Naive thymus-derived CD8-positive, alpha-beta T cell (primary cell): ENCODE measurements at regions not wholly inside any gene's neighbourhood (a gene's known extent, or its start where the extent isn't known, plus 50 kb on each side); places are given as distances from the start of the nearest gene placed in this dataset.

Experiments used
- ATAC-seq, 2 donors: fragments of 150-1000 bp; cut with Tn5 transposase in 1 of 2; sonication (Bioruptor Pico), chemical (Tn5 transposase) in 1 of 2; 1 replicate in 1 of 2; 2 replicates in 1 of 2; pipeline ENCODE4 v1.10.0; 2021; ENCODE audit warnings: mild to moderate bottlenecking in 2 of 2, moderate library complexity in 2 of 2
- POLR2A ChIA-PET: fragments of 350-600 bp; sonication (Branson Sonifier 250); formaldehyde crosslinking; loops from one replicate; lab custom pipeline; 2021; ENCODE audit warnings: antibody characterized with exemption; lab: Charles Lee
- DNase-seq, 10 donors: peaks; one replicate each; pipeline versions ENCODE4 v3.0.0 to v3.0.0-alpha.2; 2020 to 2022
- H3K27ac Mint-ChIP-seq, 10 donors: one replicate each; pipeline ENCODE4 v1.8.0; 2020 to 2022; ENCODE audit warnings: mild to moderate bottlenecking in 10 of 10, mixed read lengths in 10 of 10, moderate library complexity in 4 of 10, inconsistent platforms in 1 of 10
- H3K27me3 Mint-ChIP-seq, 5 donors: one replicate each; pipeline ENCODE4 v1.8.0; 2021 to 2022; ENCODE audit warnings: mixed read lengths in 5 of 5
- H3K36me3 Mint-ChIP-seq, 3 donors: one replicate each; pipeline ENCODE4 v1.8.0; 2020 to 2022; ENCODE audit warnings: mixed read lengths in 3 of 3, mild to moderate bottlenecking in 2 of 3, inconsistent platforms in 1 of 3
- H3K4me1 Mint-ChIP-seq, 4 donors: one replicate each; pipeline ENCODE4 v1.8.0; 2021 to 2022; ENCODE audit warnings: mixed read lengths in 4 of 4
- H3K4me3 Mint-ChIP-seq, 10 donors: one replicate each; pipeline ENCODE4 v1.8.0; 2020 to 2022; ENCODE audit warnings: mild to moderate bottlenecking in 10 of 10, mixed read lengths in 10 of 10, moderate library complexity in 6 of 10, inconsistent platforms in 1 of 10
- H3K9me3 Mint-ChIP-seq, 9 donors: one replicate each; pipeline ENCODE4 v1.8.0; 2020 to 2022; ENCODE audit warnings: mixed read lengths in 9 of 9, mild to moderate bottlenecking in 3 of 9, inconsistent platforms in 1 of 9, moderate library complexity in 1 of 9

GRCh38 chr4:78720994-78721677 is 55.0 kb upstream of the BMP2K start:
- peak; percentile 78 to 88 for ATAC-seq
- H3K27ac Mint-ChIP-seq, result peak overlapping the region in 9 of 10 donors; percentile 2 to 78 (median 41)

DNA sequence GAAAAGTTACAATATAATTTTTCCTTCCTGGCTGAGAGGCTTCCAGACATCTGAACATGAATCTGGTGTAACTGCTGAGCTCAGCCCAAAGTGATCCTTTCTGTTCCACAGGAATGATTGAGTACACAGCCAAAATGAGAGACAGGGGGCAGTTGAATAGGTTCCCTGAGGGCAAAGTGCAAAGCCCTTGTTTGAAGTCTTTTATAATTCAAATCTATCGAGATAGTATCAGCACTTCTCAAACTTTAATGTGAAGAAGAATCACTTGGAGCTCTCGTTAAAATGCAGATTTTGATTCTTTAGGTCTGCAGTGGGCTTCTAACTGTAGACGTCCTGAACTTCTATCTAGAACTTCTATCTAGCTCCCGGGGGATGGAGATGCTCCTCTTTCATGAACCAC is 54.4 kb upstream of the BMP2K start:
- no peak for ATAC-seq
- H3K4me3 Mint-ChIP-seq, result peak overlapping the region in 2 of 10 donors; percentile 72 to 90

More at GRCh38 chr4:78720994-78721677, 55.0 kb upstream of the BMP2K start:
- DNase-seq, result peak in 7 of 10 donors; percentile 3 to 42 (median 17)
- no peaks in the 10 kb centered on the region for H3K36me3 Mint-ChIP-seq
- no peaks in the 10 kb centered on the region for H3K9me3 Mint-ChIP-seq
- H3K4me3 Mint-ChIP-seq, result peak overlapping the region; percentile 62 to 90 (median 76)
- peaks cover 9 to 22% (median 15%) of the 10 kb centered on the region in 4 donors for H3K4me1 Mint-ChIP-seq
- peaks cover 0 to 10% (median 0%) of the 10 kb centered on the region in 5 donors for H3K27me3 Mint-ChIP-seq
- POLR2A ChIA-PET, result no interaction called here

GRCh38 chr4:78722320-78722719 is 53.8 kb upstream of the BMP2K start:
- Mint-ChIP-seq H3K9me3 (no peaks in the 10 kb centered on the region), H3K4me3 (no peak overlapping the region), H3K27me3 (peaks cover 0 to 7% (median 0%) of the 10 kb centered on the region in 5 donors), H3K36me3 (no peaks in the 10 kb centered on the region), H3K4me1 (peaks cover 9 to 30% (median 15%) of the 10 kb centered on the region in 4 donors), H3K27ac (no peak overlapping the region)
- DNase-seq, result no peak
- no peak for ATAC-seq
- POLR2A ChIA-PET, result no interaction called here

More for the DNA sequence above, 54.4 kb upstream of the BMP2K start:
- no peaks in the 10 kb centered on the region for H3K9me3 Mint-ChIP-seq
- peaks cover 9 to 26% (median 15%) of the 10 kb centered on the region in 4 donors for H3K4me1 Mint-ChIP-seq
- DNase-seq, result no peak
- H3K36me3 Mint-ChIP-seq, result no peaks in the 10 kb centered on the region
- peak overlapping the region in 2 of 10 donors; percentile 20 to 77 for H3K27ac Mint-ChIP-seq
- H3K27me3 Mint-ChIP-seq, result peaks cover 0 to 7% (median 0%) of the 10 kb centered on the region in 5 donors
- POLR2A ChIA-PET, result no interaction called here

GRCh38 chr4:78722878-78723277 is 53.3 kb upstream of the BMP2K start:
- ATAC-seq (no peak), DNase-seq (no peak)
- Mint-ChIP-seq H3K36me3 (no peaks in the 10 kb centered on the region), H3K27me3 (peaks cover 0 to 7% (median 0%) of the 10 kb centered on the region in 5 donors), H3K9me3 (no peaks in the 10 kb centered on the region), H3K4me3 (no peak overlapping the region), H3K4me1 (peaks cover 9 to 30% (median 15%) of the 10 kb centered on the region in 4 donors), H3K27ac (peak overlapping the region in 1 of 10 donors; percentile 3)
- POLR2A ChIA-PET, result no interaction called here
